ENCODE measurements at regions not wholly inside any gene's neighbourhood (a gene's known extent, or its start where the extent isn't known, plus 50 kb on each side); places are given as distances from the start of the nearest gene placed in this dataset.

- no peak overlapping the region for H3K4me3 ChIP-seq (ENCODE audit: low read length in 2 of 2)
- no peaks in the 10 kb centered on the region for H3K36me3 ChIP-seq (ENCODE audit: control insufficient read depth in 2 of 2, insufficient read depth in 2 of 2, low read length in 2 of 2)
- no peak overlapping the region for H3K27ac ChIP-seq (ENCODE audit: low read length)
- no peaks in the 10 kb centered on the region for H3K9me3 ChIP-seq (ENCODE audit: control insufficient read depth in 2 of 2, low read length in 2 of 2)
- no peaks in the 10 kb centered on the region for H3K4me1 ChIP-seq (ENCODE audit: control insufficient read depth, insufficient read depth, low read length)
- H3K9ac ChIP-seq (ENCODE audit: low read length in 2 of 2): no peak overlapping the region
- H3K27me3 ChIP-seq (ENCODE audit: control insufficient read depth in 1 of 2, insufficient read depth in 2 of 2, low read length in 2 of 2): no peaks in the 10 kb centered on the region
Measured at GRCh38 chrY:21082639-21083038, 326.7 kb downstream of the RPS4Y2 start.

GRCh38 chrY:21091909-21092308 lies 336.0 kb downstream of the RPS4Y2 start:
- Histone ChIP-seq H3K9ac (ENCODE audit: low read length in 2 of 2) (no peak overlapping the region), H3K4me3 (ENCODE audit: low read length in 2 of 2) (no peak overlapping the region), H3K27me3 (ENCODE audit: control insufficient read depth in 1 of 2, insufficient read depth in 2 of 2, low read length in 2 of 2) (no peaks in the 10 kb centered on the region), H3K9me3 (ENCODE audit: control insufficient read depth in 2 of 2, low read length in 2 of 2) (no peaks in the 10 kb centered on the region), H3K4me1 (ENCODE audit: control insufficient read depth, insufficient read depth, low read length) (no peaks in the 10 kb centered on the region), H3K36me3 (ENCODE audit: control insufficient read depth in 2 of 2, insufficient read depth in 2 of 2, low read length in 2 of 2) (no peaks in the 10 kb centered on the region), H3K27ac (ENCODE audit: low read length) (no peak overlapping the region)

- Histone ChIP-seq H3K27ac (ENCODE audit: low read length) (no peak overlapping the region), H3K9me3 (ENCODE audit: control insufficient read depth in 2 of 2, low read length in 2 of 2) (no peaks in the 10 kb centered on the region), H3K4me1 (ENCODE audit: control insufficient read depth, insufficient read depth, low read length) (no peaks in the 10 kb centered on the region), H3K36me3 (ENCODE audit: control insufficient read depth in 2 of 2, insufficient read depth in 2 of 2, low read length in 2 of 2) (no peaks in the 10 kb centered on the region), H3K27me3 (ENCODE audit: control insufficient read depth in 1 of 2, insufficient read depth in 2 of 2, low read length in 2 of 2) (no peaks in the 10 kb centered on the region), H3K9ac (ENCODE audit: low read length in 2 of 2) (no peak overlapping the region), H3K4me3 (ENCODE audit: low read length in 2 of 2) (no peak overlapping the region)
Measured at GRCh38 chrY:21102507-21102906, 346.6 kb downstream of the RPS4Y2 start.

- Histone ChIP-seq H3K4me1 (ENCODE audit: control insufficient read depth, insufficient read depth, low read length) (no peaks in the 10 kb centered on the region), H3K9me3 (ENCODE audit: control insufficient read depth in 2 of 2, low read length in 2 of 2) (no peaks in the 10 kb centered on the region), H3K27me3 (ENCODE audit: control insufficient read depth in 1 of 2, insufficient read depth in 2 of 2, low read length in 2 of 2) (no peaks in the 10 kb centered on the region), H3K27ac (ENCODE audit: low read length) (no peak overlapping the region), H3K36me3 (ENCODE audit: control insufficient read depth in 2 of 2, insufficient read depth in 2 of 2, low read length in 2 of 2) (no peaks in the 10 kb centered on the region), H3K4me3 (ENCODE audit: low read length in 2 of 2) (no peak overlapping the region), H3K9ac (ENCODE audit: low read length in 2 of 2) (no peak overlapping the region)
Measured at GRCh38 chrY:21103885-21104284, 348.0 kb downstream of the RPS4Y2 start.

GRCh38 chrY:21105529-21105928 lies 349.6 kb downstream of the RPS4Y2 start:
- H3K4me1 ChIP-seq (ENCODE audit: control insufficient read depth, insufficient read depth, low read length): no peaks in the 10 kb centered on the region
- no peaks in the 10 kb centered on the region for H3K27me3 ChIP-seq (ENCODE audit: control insufficient read depth in 1 of 2, insufficient read depth in 2 of 2, low read length in 2 of 2)
- H3K9ac ChIP-seq (ENCODE audit: low read length in 2 of 2): no peak overlapping the region
- H3K36me3 ChIP-seq (ENCODE audit: control insufficient read depth in 2 of 2, insufficient read depth in 2 of 2, low read length in 2 of 2): no peaks in the 10 kb centered on the region
- H3K9me3 ChIP-seq (ENCODE audit: control insufficient read depth in 2 of 2, low read length in 2 of 2): no peaks in the 10 kb centered on the region
- H3K4me3 ChIP-seq (ENCODE audit: low read length in 2 of 2): no peak overlapping the region
- H3K27ac ChIP-seq (ENCODE audit: low read length): no peak overlapping the region

GRCh38 chrY:21111313-21111712 lies 355.4 kb downstream of the RPS4Y2 start:
- no peaks in the 10 kb centered on the region for H3K9me3 ChIP-seq (ENCODE audit: control insufficient read depth in 2 of 2, low read length in 2 of 2)
- no peak overlapping the region for H3K9ac ChIP-seq (ENCODE audit: low read length in 2 of 2)
- no peak overlapping the region for H3K4me3 ChIP-seq (ENCODE audit: low read length in 2 of 2)
- no peaks in the 10 kb centered on the region for H3K4me1 ChIP-seq (ENCODE audit: control insufficient read depth, insufficient read depth, low read length)
- H3K36me3 ChIP-seq (ENCODE audit: control insufficient read depth in 2 of 2, insufficient read depth in 2 of 2, low read length in 2 of 2): no peaks in the 10 kb centered on the region
- H3K27me3 ChIP-seq (ENCODE audit: control insufficient read depth in 1 of 2, insufficient read depth in 2 of 2, low read length in 2 of 2): no peaks in the 10 kb centered on the region
- no peak overlapping the region for H3K27ac ChIP-seq (ENCODE audit: low read length)

- Histone ChIP-seq H3K27me3 (ENCODE audit: control insufficient read depth in 1 of 2, insufficient read depth in 2 of 2, low read length in 2 of 2) (no peaks in the 10 kb centered on the region), H3K9ac (ENCODE audit: low read length in 2 of 2) (no peak overlapping the region), H3K4me1 (ENCODE audit: control insufficient read depth, insufficient read depth, low read length) (no peaks in the 10 kb centered on the region), H3K36me3 (ENCODE audit: control insufficient read depth in 2 of 2, insufficient read depth in 2 of 2, low read length in 2 of 2) (no peaks in the 10 kb centered on the region), H3K4me3 (ENCODE audit: low read length in 2 of 2) (no peak overlapping the region), H3K9me3 (ENCODE audit: control insufficient read depth in 2 of 2, low read length in 2 of 2) (no peaks in the 10 kb centered on the region), H3K27ac (ENCODE audit: low read length) (no peak overlapping the region)
Measured at GRCh38 chrY:21121065-21121464, 365.2 kb downstream of the RPS4Y2 start.

- Histone ChIP-seq H3K36me3 (ENCODE audit: control insufficient read depth in 2 of 2, insufficient read depth in 2 of 2, low read length in 2 of 2) (no peaks in the 10 kb centered on the region), H3K27ac (ENCODE audit: low read length) (no peak overlapping the region), H3K9ac (ENCODE audit: low read length in 2 of 2) (no peak overlapping the region), H3K4me3 (ENCODE audit: low read length in 2 of 2) (no peak overlapping the region), H3K27me3 (ENCODE audit: control insufficient read depth in 1 of 2, insufficient read depth in 2 of 2, low read length in 2 of 2) (no peaks in the 10 kb centered on the region), H3K4me1 (ENCODE audit: control insufficient read depth, insufficient read depth, low read length) (no peaks in the 10 kb centered on the region), H3K9me3 (ENCODE audit: control insufficient read depth in 2 of 2, low read length in 2 of 2) (no peaks in the 10 kb centered on the region)
Measured at GRCh38 chrY:21135591-21135990, 375.5 kb upstream of the RBMY1B start.

GRCh38 chrY:21138056-21138758 lies 372.9 kb upstream of the RBMY1B start:
- Histone ChIP-seq H3K4me1 (ENCODE audit: control insufficient read depth, insufficient read depth, low read length) (no peaks in the 10 kb centered on the region), H3K27me3 (ENCODE audit: control insufficient read depth in 1 of 2, insufficient read depth in 2 of 2, low read length in 2 of 2) (no peaks in the 10 kb centered on the region), H3K27ac (ENCODE audit: low read length) (no peak overlapping the region), H3K4me3 (ENCODE audit: low read length in 2 of 2) (no peak overlapping the region), H3K9ac (ENCODE audit: low read length in 2 of 2) (no peak overlapping the region), H3K9me3 (ENCODE audit: control insufficient read depth in 2 of 2, low read length in 2 of 2) (no peaks in the 10 kb centered on the region), H3K36me3 (ENCODE audit: control insufficient read depth in 2 of 2, insufficient read depth in 2 of 2, low read length in 2 of 2) (no peaks in the 10 kb centered on the region)

- Histone ChIP-seq H3K4me1 (ENCODE audit: control insufficient read depth, insufficient read depth, low read length) (no peaks in the 10 kb centered on the region), H3K9me3 (ENCODE audit: control insufficient read depth in 2 of 2, low read length in 2 of 2) (no peaks in the 10 kb centered on the region), H3K27ac (ENCODE audit: low read length) (no peak overlapping the region)
Measured at GRCh38 chrY:21146331-21146730, 364.8 kb upstream of the RBMY1B start.

GRCh38 chrY:21149971-21150370 lies 361.2 kb upstream of the RBMY1B start:
- H3K27me3 ChIP-seq (ENCODE audit: control insufficient read depth in 1 of 2, insufficient read depth in 2 of 2, low read length in 2 of 2): no peaks in the 10 kb centered on the region
- no peak overlapping the region for H3K4me3 ChIP-seq (ENCODE audit: low read length in 2 of 2)
- H3K9ac ChIP-seq (ENCODE audit: low read length in 2 of 2): no peak overlapping the region
- H3K36me3 ChIP-seq (ENCODE audit: control insufficient read depth in 2 of 2, insufficient read depth in 2 of 2, low read length in 2 of 2): no peaks in the 10 kb centered on the region
- no peaks in the 10 kb centered on the region for H3K9me3 ChIP-seq (ENCODE audit: control insufficient read depth in 2 of 2, low read length in 2 of 2)
- no peaks in the 10 kb centered on the region for H3K4me1 ChIP-seq (ENCODE audit: control insufficient read depth, insufficient read depth, low read length)
- no peak overlapping the region for H3K27ac ChIP-seq (ENCODE audit: low read length)

More at GRCh38 chrY:21146331-21146730, 364.8 kb upstream of the RBMY1B start:
- Histone ChIP-seq H3K4me3 (ENCODE audit: low read length in 2 of 2) (no peak overlapping the region), H3K36me3 (ENCODE audit: control insufficient read depth in 2 of 2, insufficient read depth in 2 of 2, low read length in 2 of 2) (no peaks in the 10 kb centered on the region), H3K27me3 (ENCODE audit: control insufficient read depth in 1 of 2, insufficient read depth in 2 of 2, low read length in 2 of 2) (no peaks in the 10 kb centered on the region), H3K9ac (ENCODE audit: low read length in 2 of 2) (no peak overlapping the region)

Data from stomach smooth muscle (tissue), 2 donors.